HUES64 (cell line): ENCODE measurements at regions not wholly inside any gene's neighbourhood (a gene's known extent, or its start where the extent isn't known, plus 50 kb on each side); places are given as distances from the start of the nearest gene placed in this dataset.
"Not testable (repeated sequence)": the region's sequence is repeated elsewhere in the genome, so short reads cannot be mapped to it uniquely, and the experiment has no call there.

ENCODE experiments used
- H3K27ac ChIP-seq: 2 replicates; pipeline ENCODE4 v1.7.0; 2013; ENCODE audit warnings: low read depth, low read length, inconsistent platforms
- H3K27me3 ChIP-seq: 2 replicates; pipeline ENCODE4 v1.6.1; 2013; ENCODE audit warnings: mild to moderate bottlenecking, low read length; ENCODE audit not compliant: insufficient read depth
- H3K36me3 ChIP-seq: 2 replicates; pipeline ENCODE4 v1.6.1; 2013; ENCODE audit warnings: mild to moderate bottlenecking, low read length; ENCODE audit not compliant: insufficient read depth
- H3K4me1 ChIP-seq: 2 replicates; pipeline ENCODE4 v1.6.1; 2013; ENCODE audit warnings: mild to moderate bottlenecking, low read length, moderate library complexity; ENCODE audit not compliant: insufficient read depth
- H3K4me3 ChIP-seq: 2 replicates; pipeline ENCODE4 v1.5.1; 2013; ENCODE audit warnings: mild to moderate bottlenecking, low read length, moderate library complexity
- H3K9ac ChIP-seq: 2 replicates; pipeline ENCODE4 v1.6.1; 2013; ENCODE audit warnings: mild to moderate bottlenecking, low read depth, low read length
- H3K9me3 ChIP-seq: 2 replicates; pipeline ENCODE4 v1.6.1; 2013; ENCODE audit warnings: low read depth, low read length; ENCODE audit not compliant: insufficient read depth
- WGBS: fragments of 150-250, 120-280 bp; methylation state at CpG from one replicate; pipeline ENCODE4 v1.1.7; 2013; ENCODE audit warnings: missing lambda C conversion rate; 5-methylcytosine and 5-hydroxymethylcytosine counted together

DNA sequence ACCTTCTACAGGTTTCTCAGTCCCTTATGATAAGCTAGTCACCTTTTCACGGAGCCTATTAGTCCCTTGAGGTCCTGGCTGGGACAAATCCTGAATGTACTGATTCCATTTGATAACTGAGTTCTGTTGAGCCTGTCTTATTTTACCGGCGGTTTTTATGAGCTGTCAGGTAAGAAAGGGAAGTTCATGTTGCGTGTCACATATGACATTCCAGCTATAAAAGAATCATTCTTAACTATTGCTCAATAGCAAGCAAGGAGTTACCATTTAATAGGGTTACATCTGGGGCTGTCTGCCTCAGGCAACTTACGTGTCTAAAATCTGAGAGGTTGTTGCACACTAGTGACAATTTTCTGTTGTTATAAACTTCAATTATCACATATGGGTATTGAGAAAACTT lies 394.6 kb downstream of the TECRL start:
- no peaks in the 10 kb centered on the region for H3K27me3 ChIP-seq
- no peaks in the 10 kb centered on the region for H3K4me1 ChIP-seq
- no peak overlapping the region for H3K4me3 ChIP-seq
- no peak overlapping the region for H3K9ac ChIP-seq
- WGBS: 91% methylated on average over 4 of the region's 5 CpGs
- H3K36me3 ChIP-seq: no peaks in the 10 kb centered on the region
- H3K9me3 ChIP-seq: no peaks in the 10 kb centered on the region
- no peak overlapping the region for H3K27ac ChIP-seq

DNA sequence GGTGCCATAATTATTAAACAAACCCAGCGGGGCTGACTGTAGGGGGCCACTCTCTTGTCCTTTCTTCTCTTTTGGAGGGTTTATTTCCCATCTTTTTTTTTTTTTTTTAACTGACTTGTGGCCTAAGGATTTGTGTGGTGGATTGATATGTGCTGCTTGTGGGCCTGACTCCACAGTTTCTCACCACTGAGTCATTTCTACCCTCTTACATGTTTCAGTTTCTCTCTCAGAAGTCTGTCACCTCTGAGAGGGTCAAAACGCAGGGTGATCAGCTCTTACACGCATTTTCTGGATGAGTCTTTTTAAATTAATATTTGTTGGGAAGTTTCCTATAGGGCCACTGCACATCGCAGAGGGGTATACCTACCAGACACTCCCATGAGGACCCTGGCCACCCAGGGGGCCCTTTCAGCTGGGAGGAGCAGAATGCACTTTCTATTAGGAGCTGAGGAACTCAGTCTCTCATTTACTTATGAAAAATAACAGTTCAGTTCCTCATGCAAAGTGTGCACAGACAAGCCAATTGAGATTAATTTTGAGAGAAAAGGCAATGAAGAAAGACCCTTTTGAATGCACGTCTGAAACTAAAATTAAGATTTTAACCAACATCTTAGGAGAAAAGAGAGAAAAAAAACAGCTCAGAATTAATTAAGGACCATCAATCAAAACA lies 407.9 kb downstream of the TECRL start:
- 96% methylated on average over 4 of the region's 5 CpGs for WGBS
- no peak overlapping the region for H3K9ac ChIP-seq
- H3K4me3 ChIP-seq: no peak overlapping the region

DNA sequence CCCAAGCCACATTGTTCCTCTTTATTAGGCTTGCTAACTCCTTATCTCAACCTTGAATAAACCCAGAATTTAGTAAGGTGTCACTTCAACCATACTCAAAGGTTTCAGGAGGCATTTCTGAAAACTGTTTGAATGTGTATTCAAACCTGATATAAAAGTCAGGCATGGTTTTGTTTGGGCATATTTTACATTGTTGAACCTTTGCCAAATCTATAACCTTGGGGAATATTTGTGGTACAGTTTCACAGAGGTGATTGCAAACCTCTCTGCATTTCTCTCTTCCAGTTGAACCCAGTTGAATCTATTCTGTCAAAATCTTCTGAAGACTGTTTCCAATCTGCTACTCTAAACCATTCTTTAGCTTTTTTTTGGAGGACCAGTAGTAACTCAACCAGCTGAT lies 409.0 kb downstream of the TECRL start:
- Histone ChIP-seq H3K27me3 (no peaks in the 10 kb centered on the region), H3K36me3 (no peaks in the 10 kb centered on the region), H3K27ac (no peak overlapping the region), H3K9ac (no peak overlapping the region), H3K4me3 (no peak overlapping the region), H3K9me3 (no peaks in the 10 kb centered on the region), H3K4me1 (no peaks in the 10 kb centered on the region)

More for the DNA sequence above, 407.9 kb downstream of the TECRL start:
- Histone ChIP-seq H3K36me3 (no peaks in the 10 kb centered on the region), H3K4me1 (no peaks in the 10 kb centered on the region), H3K27ac (no peak overlapping the region), H3K9me3 (no peaks in the 10 kb centered on the region), H3K27me3 (no peaks in the 10 kb centered on the region)

DNA sequence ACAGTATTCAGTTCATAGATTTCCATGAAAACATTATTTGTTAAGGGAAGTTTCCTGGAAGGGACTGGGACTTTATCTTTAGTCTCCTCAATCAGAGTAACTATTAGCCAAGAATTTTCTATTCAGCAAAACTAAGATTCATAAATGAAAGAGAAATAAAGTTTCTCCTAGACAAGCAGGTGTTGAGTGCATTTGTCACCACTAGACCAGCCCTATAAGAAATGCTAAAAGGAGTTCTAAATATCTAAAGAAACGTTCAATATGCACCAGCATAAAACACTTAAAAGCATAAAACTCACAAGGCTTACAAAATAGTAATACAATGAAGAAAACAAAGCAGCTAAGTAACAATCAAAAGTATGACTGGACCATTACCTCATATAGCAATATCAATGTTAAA lies 423.0 kb downstream of the TECRL start:
- peaks cover 29% of the 10 kb centered on the region for H3K9me3 ChIP-seq
- no peak overlapping the region for H3K4me3 ChIP-seq
- WGBS: 100% methylated on average over 1 of the region's 1 CpG
- H3K27ac ChIP-seq: no peak overlapping the region
- H3K36me3 ChIP-seq: no peaks in the 10 kb centered on the region
- H3K27me3 ChIP-seq: no peaks in the 10 kb centered on the region
- peaks cover 6% of the 10 kb centered on the region; the same call in 1 of the 2 replicates for H3K4me1 ChIP-seq
- no peak overlapping the region for H3K9ac ChIP-seq

DNA sequence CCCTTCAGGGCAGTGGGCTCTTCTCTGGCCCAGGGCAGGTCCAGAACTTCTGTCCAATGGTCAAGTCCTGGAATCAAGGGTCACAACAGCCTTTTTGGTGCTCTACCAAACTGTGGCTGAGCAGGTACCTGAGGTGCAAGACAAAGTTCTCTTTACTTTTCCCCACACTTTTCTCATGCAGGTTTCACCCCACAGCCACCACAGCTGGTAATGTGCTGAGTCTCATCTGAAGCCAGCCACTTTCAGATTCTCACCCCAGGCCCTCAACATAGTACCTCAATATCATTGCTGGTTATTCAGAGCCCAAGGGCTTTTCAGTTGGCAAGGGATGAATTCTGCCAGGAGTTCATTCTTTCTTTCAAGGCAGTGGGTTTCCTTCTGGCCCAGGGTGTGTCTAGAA lies 426.0 kb downstream of the TECRL start:
- Histone ChIP-seq H3K9ac (no peak overlapping the region), H3K27me3 (no peaks in the 10 kb centered on the region), H3K36me3 (no peaks in the 10 kb centered on the region), H3K4me1 (peaks cover 6% of the 10 kb centered on the region; the same call in 1 of the 2 replicates), H3K9me3 (peaks cover 29% of the 10 kb centered on the region), H3K4me3 (no peak overlapping the region), H3K27ac (no peak overlapping the region)

DNA sequence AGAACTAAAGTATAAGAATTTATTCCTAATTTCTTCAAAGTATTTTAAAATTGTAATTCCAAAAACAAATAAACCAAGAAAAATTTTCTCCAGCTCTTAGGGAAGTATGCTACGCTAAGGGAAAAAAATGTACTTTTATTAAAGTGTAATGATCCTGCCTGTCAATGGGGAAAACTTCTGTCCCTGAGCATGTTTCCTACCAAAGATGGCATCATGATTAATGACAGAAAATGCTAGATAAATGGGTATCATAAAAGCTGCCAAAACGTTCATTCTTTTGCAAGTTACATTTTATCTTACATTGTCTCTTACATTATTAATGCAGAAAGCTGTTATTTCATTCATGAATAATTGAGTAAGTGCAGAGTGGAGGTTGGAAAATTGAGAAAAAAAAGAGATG lies 443.4 kb downstream of the TECRL start:
- H3K4me3 ChIP-seq: no peak overlapping the region
- no peaks in the 10 kb centered on the region for H3K27me3 ChIP-seq
- no peak overlapping the region for H3K9ac ChIP-seq
- 100% methylated on average over 1 of the region's 2 CpGs for WGBS
- no peak overlapping the region for H3K27ac ChIP-seq
- H3K4me1 ChIP-seq: no peaks in the 10 kb centered on the region
- no peaks in the 10 kb centered on the region for H3K9me3 ChIP-seq
- H3K36me3 ChIP-seq: no peaks in the 10 kb centered on the region

DNA sequence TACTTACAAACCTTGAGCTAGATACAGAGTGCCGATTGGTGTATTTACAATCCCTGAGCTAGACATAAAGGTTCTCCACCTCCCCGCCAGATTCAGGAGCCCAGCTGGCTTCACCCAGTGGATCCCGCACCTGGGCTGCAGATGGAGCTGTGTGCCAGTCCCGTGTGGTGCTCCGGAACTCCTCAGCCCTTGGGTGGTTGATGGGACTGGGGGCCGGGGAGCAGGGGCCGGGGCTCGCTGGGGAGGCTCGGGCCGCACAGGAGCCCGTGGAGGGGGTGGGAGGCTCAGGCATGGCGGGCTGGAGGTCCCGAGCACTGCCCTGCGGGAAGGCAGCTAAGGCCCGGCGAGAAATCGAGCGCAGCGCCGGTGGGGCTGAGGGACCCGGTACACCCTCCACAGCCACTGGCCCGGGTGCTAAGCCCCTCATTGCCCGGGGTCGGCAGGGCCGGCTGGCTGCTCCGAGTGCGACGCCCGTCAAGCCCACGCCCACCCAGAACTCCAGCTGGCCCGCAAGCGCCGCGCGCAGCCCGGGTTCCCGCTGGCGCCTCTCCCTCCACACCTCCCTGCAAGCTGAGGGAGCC lies 466.5 kb downstream of the TECRL start:
- H3K27ac ChIP-seq, H3K36me3 ChIP-seq, H3K9ac ChIP-seq, H3K9me3 ChIP-seq, H3K4me1 ChIP-seq, H3K27me3 ChIP-seq, H3K4me3 ChIP-seq: not testable (repeated sequence)
- WGBS: 94% methylated on average over 38 of the region's 38 CpGs

DNA sequence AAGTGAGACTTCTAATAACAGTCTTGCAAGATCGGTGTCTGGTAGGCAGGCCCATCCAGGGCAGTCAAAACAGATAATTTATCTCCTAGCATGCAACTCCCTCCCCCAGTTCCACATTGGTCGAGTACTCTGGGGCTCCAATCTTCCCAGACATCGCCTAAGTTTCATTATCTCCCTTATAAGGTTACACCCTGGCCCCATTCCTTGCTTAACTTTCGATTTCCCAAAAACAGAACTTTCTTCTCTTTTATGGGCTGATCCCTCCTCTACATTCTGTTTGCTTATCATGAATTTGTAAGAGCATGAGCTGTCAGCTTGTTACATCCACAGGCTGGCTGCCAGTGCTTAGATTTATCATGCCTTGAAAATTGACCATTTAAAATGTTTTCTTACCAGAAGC lies 471.3 kb downstream of the TECRL start:
- H3K36me3 ChIP-seq: no peaks in the 10 kb centered on the region
- no peak overlapping the region for H3K9ac ChIP-seq
- no peaks in the 10 kb centered on the region for H3K4me1 ChIP-seq
- WGBS: 92% methylated on average over 4 of the region's 4 CpGs
- H3K27me3 ChIP-seq: no peaks in the 10 kb centered on the region
- no peak overlapping the region for H3K27ac ChIP-seq
- no peaks in the 10 kb centered on the region for H3K9me3 ChIP-seq
- no peak overlapping the region for H3K4me3 ChIP-seq

DNA sequence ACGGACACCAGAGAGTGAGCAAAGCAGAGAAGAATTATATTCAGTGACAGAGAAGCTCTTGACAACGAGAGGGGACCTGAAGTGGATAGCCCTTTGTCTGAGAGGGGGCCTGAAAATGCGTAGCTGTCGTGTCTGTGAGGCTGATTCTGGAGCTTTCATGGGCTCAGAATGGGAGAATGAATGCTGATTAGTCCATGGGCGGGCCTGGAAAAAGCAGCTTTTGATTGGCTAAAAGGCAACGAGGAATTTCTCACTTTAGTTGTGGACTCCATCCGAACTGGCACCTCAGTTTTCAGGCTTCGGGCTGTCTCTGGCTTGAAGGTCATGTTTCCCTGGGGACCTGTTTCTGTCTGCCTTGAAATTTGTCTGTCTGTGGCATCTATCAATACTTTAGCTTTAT lies 487.1 kb downstream of the TECRL start:
- H3K4me1 ChIP-seq: no peaks in the 10 kb centered on the region
- no peak overlapping the region for H3K27ac ChIP-seq
- H3K36me3 ChIP-seq: no peaks in the 10 kb centered on the region
- H3K27me3 ChIP-seq: no peaks in the 10 kb centered on the region
- H3K9ac ChIP-seq: no peak overlapping the region
- 90% methylated on average over 8 of the region's 8 CpGs for WGBS
- H3K4me3 ChIP-seq: no peak overlapping the region
- no peaks in the 10 kb centered on the region for H3K9me3 ChIP-seq

DNA sequence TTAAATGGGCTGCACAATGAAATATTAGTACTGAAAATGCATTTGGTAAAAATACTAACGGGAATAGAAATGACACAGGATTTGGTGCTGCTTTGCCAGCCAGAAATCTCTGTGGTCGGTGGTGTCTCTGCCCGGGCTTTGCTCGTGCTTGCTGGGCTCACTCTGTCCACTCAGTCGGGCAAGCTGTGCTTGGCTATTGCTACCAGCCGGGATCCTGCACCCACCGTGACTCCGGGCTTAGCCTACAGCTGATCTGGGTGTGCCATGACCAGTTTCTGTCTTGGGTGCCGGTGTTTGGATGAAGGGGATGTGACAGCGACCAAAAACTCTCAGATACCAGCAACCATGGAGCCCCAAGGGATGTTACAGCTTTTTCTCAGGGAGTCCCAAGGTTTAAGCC lies 487.7 kb downstream of the TECRL start:
- H3K27me3 ChIP-seq: no peaks in the 10 kb centered on the region
- no peaks in the 10 kb centered on the region for H3K4me1 ChIP-seq
- H3K36me3 ChIP-seq: no peaks in the 10 kb centered on the region
- H3K9me3 ChIP-seq: no peaks in the 10 kb centered on the region
- no peak overlapping the region for H3K4me3 ChIP-seq
- H3K9ac ChIP-seq: no peak overlapping the region
- no peak overlapping the region for H3K27ac ChIP-seq
- WGBS: 95% methylated on average over 10 of the region's 10 CpGs

DNA sequence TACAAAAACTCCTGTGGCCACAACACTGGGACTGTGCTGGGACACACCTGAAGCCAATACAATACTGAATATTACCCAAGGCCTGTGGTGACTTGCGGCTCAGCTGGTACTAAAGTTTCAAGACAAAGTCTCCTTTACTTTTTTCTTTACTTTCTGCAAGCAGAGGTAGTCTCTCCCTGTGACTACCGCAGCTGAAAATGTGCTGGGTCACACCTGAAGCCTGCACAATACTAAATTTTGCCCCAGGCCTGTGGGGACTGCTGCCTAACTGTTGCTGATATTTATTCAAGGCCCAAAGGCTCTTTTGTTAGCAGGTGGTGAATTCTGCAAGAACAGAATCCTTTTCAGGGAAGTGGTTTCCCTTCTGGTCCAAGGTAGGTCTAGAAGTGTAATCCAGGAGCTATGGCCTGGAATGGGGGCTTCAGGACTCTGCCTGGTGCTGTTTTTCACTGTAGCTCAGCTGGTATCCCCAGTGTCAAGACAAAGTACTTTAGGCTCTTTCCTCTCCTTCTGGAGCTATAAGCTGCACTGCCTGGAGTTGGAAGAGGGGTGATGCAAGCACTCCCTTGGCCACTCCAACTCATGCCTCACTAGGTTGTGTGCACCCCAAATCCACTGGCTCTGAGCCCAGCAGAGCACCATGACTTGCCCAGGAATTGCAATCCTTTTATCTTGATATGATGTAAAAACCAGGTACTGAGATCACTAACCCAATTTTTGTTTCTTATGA lies 489.4 kb downstream of the TECRL start:
- Histone ChIP-seq H3K27me3 (no peaks in the 10 kb centered on the region), H3K36me3 (no peaks in the 10 kb centered on the region), H3K9me3 (no peaks in the 10 kb centered on the region), H3K4me1 (no peaks in the 10 kb centered on the region), H3K27ac (no peak overlapping the region), H3K4me3 (no peak overlapping the region), H3K9ac (no peak overlapping the region)
- 90% methylated on average over 2 of the region's 2 CpGs for WGBS
